ENCODE measurements at regions not wholly inside any gene's neighbourhood (a gene's known extent, or its start where the extent isn't known, plus 50 kb on each side); places are given as distances from the start of the nearest gene placed in this dataset.

- H3K4me1 ChIP-seq (ENCODE audit: control insufficient read depth, insufficient read depth, low read length) = peaks cover 2% of the 10 kb centered on the region
- H3K9ac ChIP-seq (ENCODE audit: low read depth, low read length) = no peak overlapping the region
- H3K9me3 ChIP-seq (ENCODE audit: control insufficient read depth, insufficient read depth, low read length) = no peaks in the 10 kb centered on the region
- H3K27me3 ChIP-seq (ENCODE audit: control insufficient read depth, insufficient read depth, low read length) = no peaks in the 10 kb centered on the region
- H3K4me3 ChIP-seq (ENCODE audit: low read depth, low read length) = no peak overlapping the region
- no peaks in the 10 kb centered on the region for H3K36me3 ChIP-seq (ENCODE audit: control insufficient read depth, insufficient read depth, low read length)
Observed at GRCh38 chr1:208449951-208450350, 205.8 kb upstream of the PLXNA2 start.

DNA sequence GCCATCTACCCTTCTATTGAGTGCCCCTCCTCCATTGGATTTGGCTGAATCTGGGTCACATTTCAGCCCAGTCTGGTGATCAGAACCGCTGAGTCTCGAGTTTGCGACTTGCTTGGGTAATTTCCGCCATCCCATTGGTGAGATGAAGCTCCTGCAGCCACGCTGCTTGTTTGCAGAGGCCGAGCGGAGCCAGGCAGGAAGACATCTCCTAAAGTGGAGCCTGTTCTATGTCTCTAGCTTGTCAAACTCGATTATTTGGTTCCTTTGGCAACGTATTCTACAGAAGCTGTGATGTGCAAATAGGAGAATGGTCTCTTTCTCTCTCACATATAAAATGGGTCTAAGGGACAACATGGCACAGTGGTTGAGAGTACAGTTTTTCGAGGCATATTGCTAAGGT is 206.8 kb upstream of the PLXNA2 start:
- no peak overlapping the region for H3K4me3 ChIP-seq (ENCODE audit: low read depth, low read length)
- peaks cover 2% of the 10 kb centered on the region for H3K4me1 ChIP-seq (ENCODE audit: control insufficient read depth, insufficient read depth, low read length)
- H3K9ac ChIP-seq (ENCODE audit: low read depth, low read length) = no peak overlapping the region
- no peaks in the 10 kb centered on the region for H3K9me3 ChIP-seq (ENCODE audit: control insufficient read depth, insufficient read depth, low read length)
- H3K36me3 ChIP-seq (ENCODE audit: control insufficient read depth, insufficient read depth, low read length) = no peaks in the 10 kb centered on the region
- H3K27me3 ChIP-seq (ENCODE audit: control insufficient read depth, insufficient read depth, low read length) = no peaks in the 10 kb centered on the region

GRCh38 chr1:208455821-208456220 is 211.6 kb upstream of the PLXNA2 start:
- Histone ChIP-seq H3K4me1 (ENCODE audit: control insufficient read depth, insufficient read depth, low read length) (no peaks in the 10 kb centered on the region), H3K9ac (ENCODE audit: low read depth, low read length) (no peak overlapping the region), H3K36me3 (ENCODE audit: control insufficient read depth, insufficient read depth, low read length) (no peaks in the 10 kb centered on the region), H3K4me3 (ENCODE audit: low read depth, low read length) (no peak overlapping the region), H3K27me3 (ENCODE audit: control insufficient read depth, insufficient read depth, low read length) (no peaks in the 10 kb centered on the region), H3K9me3 (ENCODE audit: control insufficient read depth, insufficient read depth, low read length) (no peaks in the 10 kb centered on the region)

- Histone ChIP-seq H3K27me3 (ENCODE audit: control insufficient read depth, insufficient read depth, low read length) (no peaks in the 10 kb centered on the region), H3K4me1 (ENCODE audit: control insufficient read depth, insufficient read depth, low read length) (no peaks in the 10 kb centered on the region), H3K36me3 (ENCODE audit: control insufficient read depth, insufficient read depth, low read length) (no peaks in the 10 kb centered on the region), H3K4me3 (ENCODE audit: low read depth, low read length) (no peak overlapping the region), H3K9me3 (ENCODE audit: control insufficient read depth, insufficient read depth, low read length) (no peaks in the 10 kb centered on the region), H3K9ac (ENCODE audit: low read depth, low read length) (no peak overlapping the region)
Observed at GRCh38 chr1:208456487-208456886, 212.3 kb upstream of the PLXNA2 start.

DNA sequence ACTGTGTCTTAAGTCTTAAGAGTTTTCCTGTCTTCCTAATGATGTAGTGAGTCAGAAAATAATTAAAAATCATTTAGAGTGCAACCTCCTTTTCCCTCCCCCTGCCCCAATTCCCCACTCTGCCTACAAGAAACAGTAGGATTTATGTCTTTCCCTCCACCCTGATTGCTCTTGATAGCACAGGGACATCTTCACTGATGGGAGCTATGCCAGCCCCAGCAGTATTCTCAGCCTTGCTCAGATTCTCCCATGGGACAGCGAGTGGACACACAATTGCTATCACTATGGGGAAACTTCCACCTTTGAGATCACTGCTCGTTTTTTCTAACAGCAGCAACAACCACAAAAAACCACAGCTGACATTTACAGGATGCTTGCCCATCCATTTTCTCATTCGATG is 216.6 kb upstream of the PLXNA2 start:
- Histone ChIP-seq H3K9me3 (ENCODE audit: control insufficient read depth, insufficient read depth, low read length) (no peaks in the 10 kb centered on the region), H3K27me3 (ENCODE audit: control insufficient read depth, insufficient read depth, low read length) (no peaks in the 10 kb centered on the region), H3K4me3 (ENCODE audit: low read depth, low read length) (no peak overlapping the region), H3K4me1 (ENCODE audit: control insufficient read depth, insufficient read depth, low read length) (no peaks in the 10 kb centered on the region), H3K36me3 (ENCODE audit: control insufficient read depth, insufficient read depth, low read length) (no peaks in the 10 kb centered on the region), H3K9ac (ENCODE audit: low read depth, low read length) (no peak overlapping the region)

GRCh38 chr1:208461680-208462079 is 217.5 kb upstream of the PLXNA2 start:
- Histone ChIP-seq H3K4me1 (ENCODE audit: control insufficient read depth, insufficient read depth, low read length) (no peaks in the 10 kb centered on the region), H3K4me3 (ENCODE audit: low read depth, low read length) (no peak overlapping the region), H3K27me3 (ENCODE audit: control insufficient read depth, insufficient read depth, low read length) (no peaks in the 10 kb centered on the region), H3K9ac (ENCODE audit: low read depth, low read length) (no peak overlapping the region), H3K9me3 (ENCODE audit: control insufficient read depth, insufficient read depth, low read length) (no peaks in the 10 kb centered on the region), H3K36me3 (ENCODE audit: control insufficient read depth, insufficient read depth, low read length) (no peaks in the 10 kb centered on the region)

- Histone ChIP-seq H3K36me3 (ENCODE audit: control insufficient read depth, insufficient read depth, low read length) (no peaks in the 10 kb centered on the region), H3K9ac (ENCODE audit: low read depth, low read length) (no peak overlapping the region), H3K4me1 (ENCODE audit: control insufficient read depth, insufficient read depth, low read length) (no peaks in the 10 kb centered on the region), H3K9me3 (ENCODE audit: control insufficient read depth, insufficient read depth, low read length) (no peaks in the 10 kb centered on the region), H3K27me3 (ENCODE audit: control insufficient read depth, insufficient read depth, low read length) (no peaks in the 10 kb centered on the region), H3K4me3 (ENCODE audit: low read depth, low read length) (no peak overlapping the region)
Observed at GRCh38 chr1:208462761-208463160, 218.6 kb upstream of the PLXNA2 start.

GRCh38 chr1:208465266-208465665 is 221.1 kb upstream of the PLXNA2 start:
- Histone ChIP-seq H3K4me3 (ENCODE audit: low read depth, low read length) (no peak overlapping the region), H3K27me3 (ENCODE audit: control insufficient read depth, insufficient read depth, low read length) (no peaks in the 10 kb centered on the region), H3K36me3 (ENCODE audit: control insufficient read depth, insufficient read depth, low read length) (no peaks in the 10 kb centered on the region), H3K9me3 (ENCODE audit: control insufficient read depth, insufficient read depth, low read length) (no peaks in the 10 kb centered on the region), H3K9ac (ENCODE audit: low read depth, low read length) (no peak overlapping the region), H3K4me1 (ENCODE audit: control insufficient read depth, insufficient read depth, low read length) (no peaks in the 10 kb centered on the region)

- H3K27me3 ChIP-seq (ENCODE audit: control insufficient read depth, insufficient read depth, low read length) = no peaks in the 10 kb centered on the region
- H3K9me3 ChIP-seq (ENCODE audit: control insufficient read depth, insufficient read depth, low read length) = no peaks in the 10 kb centered on the region
- H3K4me1 ChIP-seq (ENCODE audit: control insufficient read depth, insufficient read depth, low read length) = no peaks in the 10 kb centered on the region
- no peak overlapping the region for H3K4me3 ChIP-seq (ENCODE audit: low read depth, low read length)
- H3K9ac ChIP-seq (ENCODE audit: low read depth, low read length) = no peak overlapping the region
- H3K36me3 ChIP-seq (ENCODE audit: control insufficient read depth, insufficient read depth, low read length) = no peaks in the 10 kb centered on the region
Observed at GRCh38 chr1:208465786-208466590, 221.8 kb upstream of the PLXNA2 start.

- Histone ChIP-seq H3K4me1 (ENCODE audit: control insufficient read depth, insufficient read depth, low read length) (no peaks in the 10 kb centered on the region), H3K9me3 (ENCODE audit: control insufficient read depth, insufficient read depth, low read length) (no peaks in the 10 kb centered on the region), H3K27me3 (ENCODE audit: control insufficient read depth, insufficient read depth, low read length) (no peaks in the 10 kb centered on the region), H3K9ac (ENCODE audit: low read depth, low read length) (no peak overlapping the region), H3K4me3 (ENCODE audit: low read depth, low read length) (no peak overlapping the region), H3K36me3 (ENCODE audit: control insufficient read depth, insufficient read depth, low read length) (no peaks in the 10 kb centered on the region)
Observed at GRCh38 chr1:208467151-208467780, 223.1 kb upstream of the PLXNA2 start.

DNA sequence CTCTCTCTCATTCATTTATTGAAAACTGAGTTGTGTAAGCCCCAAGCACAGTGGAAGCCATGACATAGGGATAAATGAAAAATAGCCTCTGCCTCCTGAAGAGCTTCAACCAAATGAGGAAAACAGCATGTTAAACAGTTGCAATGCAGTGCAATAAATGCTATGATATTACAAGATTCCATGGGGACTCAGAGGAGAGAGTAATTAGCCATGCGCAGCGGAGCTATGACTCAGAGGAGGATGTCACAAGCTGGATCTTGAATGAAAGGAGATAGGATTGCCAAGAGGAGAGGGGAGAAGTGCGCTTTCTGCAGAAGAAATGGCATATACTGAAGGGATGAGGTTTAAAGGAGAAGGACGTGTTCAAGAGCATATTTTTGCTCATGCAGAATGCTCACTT is 231.3 kb upstream of the PLXNA2 start:
- no peak overlapping the region for H3K9ac ChIP-seq (ENCODE audit: low read depth, low read length)
- peaks cover 4% of the 10 kb centered on the region for H3K4me1 ChIP-seq (ENCODE audit: control insufficient read depth, insufficient read depth, low read length)
- no peaks in the 10 kb centered on the region for H3K36me3 ChIP-seq (ENCODE audit: control insufficient read depth, insufficient read depth, low read length)
- H3K4me3 ChIP-seq (ENCODE audit: low read depth, low read length) = no peak overlapping the region
- no peaks in the 10 kb centered on the region for H3K9me3 ChIP-seq (ENCODE audit: control insufficient read depth, insufficient read depth, low read length)
- H3K27me3 ChIP-seq (ENCODE audit: control insufficient read depth, insufficient read depth, low read length) = no peaks in the 10 kb centered on the region
